ENCODE measurements at regions not wholly inside any gene's neighbourhood (a gene's known extent, or its start where the extent isn't known, plus 50 kb on each side); places are given as distances from the start of the nearest gene placed in this dataset.

- no peak for TF ChIP-seq GABPA (IDR thresholded peaks at IDR 0.05; ENCODE audit: borderline replicate concordance, insufficient read depth, low read length)
- no peak for TF ChIP-seq HDAC6 (IDR thresholded peaks at IDR 0.05; ENCODE audit: low read depth, low read length)
- TF ChIP-seq, protein P1, sequence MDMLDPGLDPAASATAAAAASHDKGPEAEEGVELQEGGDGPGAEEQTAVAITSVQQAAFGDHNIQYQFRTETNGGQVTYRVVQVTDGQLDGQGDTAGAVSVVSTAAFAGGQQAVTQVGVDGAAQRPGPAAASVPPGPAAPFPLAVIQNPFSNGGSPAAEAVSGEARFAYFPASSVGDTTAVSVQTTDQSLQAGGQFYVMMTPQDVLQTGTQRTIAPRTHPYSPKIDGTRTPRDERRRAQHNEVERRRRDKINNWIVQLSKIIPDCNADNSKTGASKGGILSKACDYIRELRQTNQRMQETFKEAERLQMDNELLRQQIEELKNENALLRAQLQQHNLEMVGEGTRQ (IDR thresholded peaks at IDR 0.05; ENCODE audit: low read length), result no peak
- TF ChIP-seq POLR2AphosphoS5 (IDR thresholded peaks at IDR 0.05; ENCODE audit: low read depth, low read length), result no peak
- no peak for TF ChIP-seq KDM4A (IDR thresholded peaks at IDR 0.05; ENCODE audit: low read depth, low read length, severe bottlenecking)
- no peak for TF ChIP-seq SP1 (IDR thresholded peaks at IDR 0.05; ENCODE audit: low read depth, low read length)
- no peak overlapping the region for H2BK120ac ChIP-seq (replicated peaks; ENCODE audit: low read depth, low read length)
- H2BK5ac ChIP-seq (ENCODE audit: low read depth, low read length), result no peak overlapping the region
- H3K9ac ChIP-seq (replicated peaks in 1 of 4; ENCODE audit: extremely low read depth in 1 of 4, low read depth in 3 of 4, low read length in 3 of 4), result no peak overlapping the region
- no peak for FAIRE-seq
- no peak overlapping the region for H3K27ac ChIP-seq (ENCODE audit: low read depth, low read length)
- H4K20me1 ChIP-seq (replicated peaks in 1 of 2; ENCODE audit: control insufficient read depth in 1 of 2, insufficient read depth in 2 of 2, low read length in 2 of 2), result no peaks in the 10 kb centered on the region
- no peak overlapping the region for H2BK15ac ChIP-seq (ENCODE audit: low read length)
- CTCF ChIA-PET (ENCODE audit: partially characterized antibody), result no interaction called here
- no peaks in the 10 kb centered on the region for H3K36me3 ChIP-seq (ENCODE audit: control insufficient read depth in 2 of 4, insufficient read depth in 4 of 4, low read length in 3 of 4)
- H2BK12ac ChIP-seq (ENCODE audit: low read depth, low read length), result no peak overlapping the region
- H3K4me3 ChIP-seq (ENCODE audit: extremely low read depth in 1 of 4, insufficient read depth in 2 of 4, low read depth in 3 of 4, low read length in 4 of 4), result no peak overlapping the region
- H3K9me3 ChIP-seq (ENCODE audit: insufficient read depth in 2 of 2, low read depth in 1 of 2, low read length in 1 of 2), result no peaks in the 10 kb centered on the region
- DNase-seq (ENCODE audit: low read depth in 1 of 2, low spot score in 2 of 2), result no peak
- no peak overlapping the region for H3K4ac ChIP-seq (replicated peaks; ENCODE audit: insufficient read length, low read depth, low read length)
- H3K4me1 ChIP-seq (replicated peaks in 1 of 4; ENCODE audit: control insufficient read depth in 3 of 4, insufficient read depth in 4 of 4, low read length in 3 of 4), result no peaks in the 10 kb centered on the region
- no peak overlapping the region for H2AFZ ChIP-seq (ENCODE audit: low read length)
- WGBS, 2 experiments (ENCODE audit: extremely low coverage in 1 of 2, insufficient coverage in 1 of 2, insufficient read length in 1 of 2, insufficient replicate concordance in 2 of 2, low coverage in 1 of 2, low lambda C conversion rate in 2 of 2, missing lambda C conversion rate in 1 of 2), result 92% methylated on average over 2 of the region's 2 CpGs; no CpG with 5 or more reads in 1 of the 2 experiments
- H4K91ac ChIP-seq (replicated peaks; ENCODE audit: insufficient read length, low read length), result no peak overlapping the region
- no peak overlapping the region for H4K5ac ChIP-seq (ENCODE audit: insufficient read length, low read depth, low read length)
- no peak overlapping the region for H3K4me2 ChIP-seq (ENCODE audit: insufficient read depth in 1 of 2, low read depth in 2 of 2, low read length in 2 of 2)
- POLR2A ChIA-PET (ENCODE audit: partially characterized antibody), result no interaction called here
- no peak overlapping the region for H3K23ac ChIP-seq (ENCODE audit: insufficient read length)
- H3K23me2 ChIP-seq (ENCODE audit: low read depth, low read length), result no peaks in the 10 kb centered on the region
- no peak overlapping the region for H3K56ac ChIP-seq (replicated peaks; ENCODE audit: insufficient read length, low read depth, low read length)
- no peaks in the 10 kb centered on the region for H3K79me1 ChIP-seq (ENCODE audit: low read depth, low read length)
- H3K27me3 ChIP-seq (replicated peaks in 1 of 4; ENCODE audit: control insufficient read depth in 3 of 4, extremely low read depth in 1 of 4, insufficient read depth in 3 of 4, low read length in 3 of 4), result no peaks in the 10 kb centered on the region
- H4K8ac ChIP-seq (ENCODE audit: extremely low read depth, insufficient read depth, low read length), result no peak overlapping the region
- H3K14ac ChIP-seq (ENCODE audit: insufficient read length), result no peak overlapping the region
- no peaks in the 10 kb centered on the region for H3K79me2 ChIP-seq (ENCODE audit: control insufficient read depth in 1 of 2, insufficient read depth in 2 of 2, low read length in 2 of 2)
- no peak overlapping the region for H2BK20ac ChIP-seq (ENCODE audit: low read length)
- H3K18ac ChIP-seq (ENCODE audit: extremely low read depth, low read length), result no peak overlapping the region
- no peak overlapping the region for H2AK5ac ChIP-seq (ENCODE audit: low read depth, low read length)
Measured at GRCh38 chr7:68550027-68550426, 1048.2 kb upstream of the AUTS2 start.

Data from H1 (cell line).